ENCODE measurements at regions not wholly inside any gene's neighbourhood (a gene's known extent, or its start where the extent isn't known, plus 50 kb on each side); places are given as distances from the start of the nearest gene placed in this dataset.

DNA sequence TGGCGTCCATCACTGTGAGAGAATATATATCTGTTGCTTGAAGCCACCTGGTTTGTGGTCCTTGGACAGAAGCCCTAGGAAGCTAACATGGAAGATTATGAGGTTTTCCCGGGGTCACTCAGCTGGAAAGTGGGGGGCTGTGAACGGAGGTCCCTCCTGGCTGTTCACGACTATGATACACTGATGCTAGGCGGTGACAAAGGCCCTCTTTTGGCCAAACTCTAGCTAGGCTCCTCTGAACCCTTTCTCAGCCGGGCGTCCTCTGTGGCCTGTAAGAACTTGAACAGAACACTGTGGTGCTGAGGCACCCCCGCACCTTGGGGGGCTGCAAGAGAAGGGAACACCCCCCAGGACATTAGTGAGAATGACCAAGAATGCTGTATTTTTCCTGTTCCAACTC, 164.6 kb downstream of the TFCP2L1 start:
- in situ Hi-C loops (cut with MboI; ENCODE audit: low sequenced_read_pairs, unreplicated experiment), result no loop called here
- DNase-seq (ENCODE audit: low spot score), result no peak
- no peak for TF ChIP-seq CTCF (IDR thresholded peaks at IDR 0.05; ENCODE audit: borderline replicate concordance, control extremely low read depth, extremely low read depth, insufficient read depth, missing control alignments)

- no peak for DNase-seq (ENCODE audit: low spot score)
- in situ Hi-C loops (cut with MboI; ENCODE audit: low sequenced_read_pairs, unreplicated experiment), result no loop called here
- TF ChIP-seq CTCF (IDR thresholded peaks at IDR 0.05; ENCODE audit: borderline replicate concordance, control extremely low read depth, extremely low read depth, insufficient read depth, missing control alignments), result no peak
These were observed 164.0 kb downstream of the TFCP2L1 start for GRCh38 chr2:121120991-121121390.

GRCh38 chr2:121121661-121122060, 163.3 kb downstream of the TFCP2L1 start:
- no peak for DNase-seq (ENCODE audit: low spot score)
- in situ Hi-C loops (cut with MboI; ENCODE audit: low sequenced_read_pairs, unreplicated experiment), result no loop called here
- no peak for TF ChIP-seq CTCF (IDR thresholded peaks at IDR 0.05; ENCODE audit: borderline replicate concordance, control extremely low read depth, extremely low read depth, insufficient read depth, missing control alignments)

GRCh38 chr2:121123268-121123667, 161.7 kb downstream of the TFCP2L1 start:
- DNase-seq (ENCODE audit: low spot score), result no peak
- in situ Hi-C loops (cut with MboI; ENCODE audit: low sequenced_read_pairs, unreplicated experiment), result no loop called here
- no peak for TF ChIP-seq CTCF (IDR thresholded peaks at IDR 0.05; ENCODE audit: borderline replicate concordance, control extremely low read depth, extremely low read depth, insufficient read depth, missing control alignments)

DNA sequence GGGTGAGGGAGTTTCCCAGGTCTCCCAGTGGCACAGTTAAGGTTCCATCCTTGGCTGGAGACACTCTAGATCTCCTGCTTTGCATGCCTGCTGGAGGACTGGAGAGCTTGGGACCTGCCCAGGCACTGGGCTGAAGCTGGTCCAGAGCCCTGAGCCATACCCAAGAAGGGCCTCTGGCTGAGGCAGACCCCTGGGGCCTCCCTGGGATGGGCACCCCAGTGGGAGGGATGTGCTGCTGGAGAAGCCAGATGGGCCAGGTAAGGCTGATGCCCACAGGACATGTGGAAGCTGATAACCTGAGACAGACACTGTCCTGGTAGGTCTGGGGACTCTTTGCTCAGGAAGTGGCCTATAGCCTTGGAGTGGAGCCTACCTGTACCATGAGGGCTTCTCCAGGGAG, 160.7 kb downstream of the TFCP2L1 start:
- in situ Hi-C loops (cut with MboI; ENCODE audit: low sequenced_read_pairs, unreplicated experiment), result no loop called here
- TF ChIP-seq CTCF (IDR thresholded peaks at IDR 0.05; ENCODE audit: borderline replicate concordance, control extremely low read depth, extremely low read depth, insufficient read depth, missing control alignments), result no peak
- no peak for DNase-seq (ENCODE audit: low spot score)

GRCh38 chr2:121125350-121125749, 159.7 kb downstream of the TFCP2L1 start:
- in situ Hi-C loops (cut with MboI; ENCODE audit: low sequenced_read_pairs, unreplicated experiment), result no loop called here
- TF ChIP-seq CTCF (IDR thresholded peaks at IDR 0.05; ENCODE audit: borderline replicate concordance, control extremely low read depth, extremely low read depth, insufficient read depth, missing control alignments), result no peak
- no peak for DNase-seq (ENCODE audit: low spot score)
